GM23338 (cell line): ENCODE measurements at regions not wholly inside any gene's neighbourhood (a gene's known extent, or its start where the extent isn't known, plus 50 kb on each side); places are given as distances from the start of the nearest gene placed in this dataset.

ENCODE experiments used
- CREB1 ChIP-seq: fragments of 250-450 bp; sonication (Bioruptor Pico); IDR thresholded peaks from 2 replicates; pipeline ENCODE4 v1.5.0; 2020; ENCODE audit warnings: low read depth, mild to moderate bottlenecking, moderate library complexity
- CTCF ChIP-seq, 2 experiments: fragments of 200-600 bp in 1 of 2; sonication (generic) in 1 of 2; conservative IDR thresholded peaks; 2 replicates each; pipeline versions ENCODE4 v1.5.1 to v1.6.1; 2016 to 2017; ENCODE audit warnings: antibody characterized with exemption in 2 of 2, low read depth in 2 of 2, mild to moderate bottlenecking in 2 of 2, moderate library complexity in 1 of 2
- EZH2 ChIP-seq: fragments of 200-600 bp; sonication (generic); IDR thresholded peaks from one replicate; pipeline ENCODE4 v1.8.0; 2017; ENCODE audit warnings: antibody characterized with exemption, mild to moderate bottlenecking, low read depth; ENCODE audit not compliant: unreplicated experiment
- EZH2phosphoT487 ChIP-seq: fragments of 200-600 bp; sonication (generic); IDR thresholded peaks from one replicate; pipeline ENCODE4 v1.8.1; 2018; ENCODE audit warnings: antibody characterized with exemption; ENCODE audit not compliant: unreplicated experiment
- JUNB ChIP-seq: IDR thresholded peaks from one replicate; pipeline ENCODE4 v1.6.1; 2016; ENCODE audit warnings: antibody characterized with exemption; ENCODE audit not compliant: unreplicated experiment
- NANOG ChIP-seq: IDR thresholded peaks from 2 replicates; pipeline ENCODE4 v1.6.1; 2016; ENCODE audit warnings: antibody characterized with exemption, borderline replicate concordance
- POLR2AphosphoS5 ChIP-seq: IDR thresholded peaks from 2 replicates; pipeline ENCODE4 v1.6.1; 2016; ENCODE audit warnings: antibody characterized with exemption, low read depth
- REST ChIP-seq: IDR thresholded peaks from one replicate; pipeline ENCODE4 v1.6.1; 2018; ENCODE audit warnings: antibody characterized with exemption; ENCODE audit not compliant: unreplicated experiment
- STAT1 ChIP-seq: IDR thresholded peaks from one replicate; pipeline ENCODE4 v1.6.1; 2016; ENCODE audit warnings: antibody characterized with exemption; ENCODE audit not compliant: unreplicated experiment
- ZNF331 ChIP-seq: fragments of 250-450 bp; sonication (Bioruptor Pico); IDR thresholded peaks from 2 replicates; pipeline ENCODE4 v1.5.0; 2020; ENCODE audit warnings: low read depth, mild to moderate bottlenecking, moderate library complexity
- ZNF462 ChIP-seq: fragments of 250-450 bp; sonication (Bioruptor Pico); IDR thresholded peaks from 2 replicates; pipeline ENCODE4 v1.5.0; 2020; ENCODE audit warnings: mild to moderate bottlenecking, moderate library complexity

GRCh38 chr3:76561494-76562236 lies 478.2 kb upstream of the ROBO2 start:
- no peak for TF ChIP-seq CTCF (conservative IDR thresholded peaks at IDR 0.05; ENCODE audit: low read depth in 2 of 2)
- TF ChIP-seq REST, result no peak
- no peak for TF ChIP-seq EZH2
- no peak for TF ChIP-seq EZH2phosphoT487
- TF ChIP-seq CREB1 (CRISPR knock-in tag), result no peak
- no peak for TF ChIP-seq POLR2AphosphoS5
- TF ChIP-seq JUNB, result no peak
- TF ChIP-seq ZNF331 (CRISPR knock-in tag), result no peak
- TF ChIP-seq NANOG, result no peak
- 0 out of 2 replicates have a peak, but pooled peaks have one; percentile 55 for TF ChIP-seq ZNF462 (CRISPR knock-in tag)
- no peak for TF ChIP-seq STAT1
